Mesenchymal stem cell (in vitro differentiated cells and primary cell): ENCODE measurements at regions not wholly inside any gene's neighbourhood (a gene's known extent, or its start where the extent isn't known, plus 50 kb on each side); places are given as distances from the start of the nearest gene placed in this dataset.

Experiments used
- DNase-seq: peaks from one replicate; pipeline ENCODE4 v3.0.0-alpha.2; 2013
- H2AFZ ChIP-seq: one replicate; pipeline ENCODE4 v1.6.1; 2013; ENCODE audit warnings: low read depth, mild to moderate bottlenecking, control low read depth, inconsistent platforms, low read length, moderate library complexity
- H2AK5ac ChIP-seq: 2 replicates; pipeline ENCODE4 v1.6.1; 2013; ENCODE audit warnings: low read length, moderate library complexity, mild to moderate bottlenecking, inconsistent platforms; ENCODE audit not compliant: severe bottlenecking
- H2BK120ac ChIP-seq: one replicate; pipeline ENCODE4 v1.6.1; 2013; ENCODE audit warnings: low read depth, mild to moderate bottlenecking, inconsistent platforms, low read length, moderate library complexity
- H2BK12ac ChIP-seq, 2 experiments: one replicate each; pipeline ENCODE4 v1.6.1; 2013; ENCODE audit warnings: inconsistent platforms in 2 of 2, low read length in 2 of 2, mild to moderate bottlenecking in 2 of 2, moderate library complexity in 2 of 2, control low read depth in 1 of 2
- H2BK15ac ChIP-seq: one replicate; pipeline ENCODE4 v1.6.1; 2013; ENCODE audit warnings: mild to moderate bottlenecking, low read depth, inconsistent platforms; ENCODE audit not compliant: poor library complexity, severe bottlenecking
- H2BK5ac ChIP-seq: 2 replicates; pipeline ENCODE4 v1.6.1; 2013; ENCODE audit warnings: low read depth, mild to moderate bottlenecking, low read length, control low read depth, inconsistent platforms; ENCODE audit not compliant: poor library complexity, severe bottlenecking
- H3K14ac ChIP-seq, 2 experiments: one replicate each; pipeline ENCODE4 v1.6.1; 2013; ENCODE audit warnings: inconsistent platforms in 2 of 2, low read length in 2 of 2, control low read depth in 1 of 2, mild to moderate bottlenecking in 1 of 2, moderate library complexity in 1 of 2
- H3K18ac ChIP-seq, 2 experiments: one replicate each; pipeline ENCODE4 v1.6.1; 2013; ENCODE audit warnings: inconsistent platforms in 2 of 2, low read length in 2 of 2, control low read depth in 1 of 2, low read depth in 1 of 2, mild to moderate bottlenecking in 1 of 2
- H3K23ac ChIP-seq, 2 experiments: one replicate each; pipeline ENCODE4 v1.6.1; 2013; ENCODE audit warnings: inconsistent platforms in 2 of 2, low read length in 2 of 2, mild to moderate bottlenecking in 2 of 2, moderate library complexity in 2 of 2, control low read depth in 1 of 2
- H3K27ac ChIP-seq: 2 replicates; pipeline ENCODE4 v1.5.1; 2013; ENCODE audit warnings: mild to moderate bottlenecking, moderate library complexity, low read length, control low read depth, inconsistent platforms; ENCODE audit not compliant: poor library complexity, severe bottlenecking
- H3K27me3 ChIP-seq, 2 experiments: 2 replicates each; pipeline versions ENCODE4 v1.6.1 to v1.7.0; 2013; ENCODE audit warnings: low read length in 2 of 2, mild to moderate bottlenecking in 2 of 2, moderate library complexity in 2 of 2, control low read depth in 1 of 2, inconsistent platforms in 1 of 2; ENCODE audit not compliant: control insufficient read depth in 1 of 2, insufficient read depth in 1 of 2
- H3K36me3 ChIP-seq, 2 experiments: 2 replicates each; pipeline versions ENCODE4 v1.6.1 to v1.7.0; 2013; ENCODE audit warnings: low read length in 2 of 2, control low read depth in 1 of 2, inconsistent platforms in 1 of 2, low read depth in 1 of 2, mild to moderate bottlenecking in 1 of 2; ENCODE audit not compliant: insufficient read depth in 2 of 2, control insufficient read depth in 1 of 2
- H3K4ac ChIP-seq, 2 experiments: one replicate each; pipeline ENCODE4 v1.6.1; 2013; ENCODE audit warnings: inconsistent platforms in 2 of 2, low read length in 2 of 2, mild to moderate bottlenecking in 2 of 2, moderate library complexity in 2 of 2, control low read depth in 1 of 2, low read depth in 1 of 2
- H3K4me1 ChIP-seq: 2 replicates; pipeline ENCODE4 v1.6.1; 2013; ENCODE audit warnings: low read depth, low read length, control low read depth; ENCODE audit not compliant: control insufficient read depth, insufficient read depth
- H3K4me2 ChIP-seq: 2 replicates; pipeline ENCODE4 v1.6.1; 2013; ENCODE audit warnings: low read length, mild to moderate bottlenecking, inconsistent platforms; ENCODE audit not compliant: poor library complexity, severe bottlenecking
- H3K4me3 ChIP-seq, 2 experiments: 2 replicates each; pipeline versions ENCODE4 v1.5.1 to v1.7.0; 2013; ENCODE audit warnings: low read length in 2 of 2, mild to moderate bottlenecking in 2 of 2, control low read depth in 1 of 2, low read depth in 1 of 2; ENCODE audit not compliant: insufficient read depth in 1 of 2
- H3K79me1 ChIP-seq: replicated peaks from 2 replicates; pipeline ENCODE4 v1.6.1; 2013; ENCODE audit warnings: mild to moderate bottlenecking, control low read depth, low read length, inconsistent platforms; ENCODE audit not compliant: poor library complexity, severe bottlenecking
- H3K9ac ChIP-seq: 2 replicates; pipeline ENCODE4 v1.7.0; 2013; ENCODE audit warnings: mild to moderate bottlenecking, low read length, moderate library complexity
- H3K9me3 ChIP-seq: 2 replicates; pipeline ENCODE4 v1.7.0; 2013; ENCODE audit warnings: mild to moderate bottlenecking, low read length; ENCODE audit not compliant: control insufficient read depth
- H4K8ac ChIP-seq: one replicate; pipeline ENCODE4 v1.6.1; 2013; ENCODE audit warnings: inconsistent platforms, mild to moderate bottlenecking, low read length, moderate library complexity
- H4K91ac ChIP-seq: one replicate; pipeline ENCODE4 v1.6.1; 2013; ENCODE audit warnings: mild to moderate bottlenecking, low read length, inconsistent platforms
- WGBS: methylation state at CpG from one replicate; pipeline ENCODE4 v1.1.7; 2013; ENCODE audit warnings: mixed read lengths; 5-methylcytosine and 5-hydroxymethylcytosine counted together

DNA sequence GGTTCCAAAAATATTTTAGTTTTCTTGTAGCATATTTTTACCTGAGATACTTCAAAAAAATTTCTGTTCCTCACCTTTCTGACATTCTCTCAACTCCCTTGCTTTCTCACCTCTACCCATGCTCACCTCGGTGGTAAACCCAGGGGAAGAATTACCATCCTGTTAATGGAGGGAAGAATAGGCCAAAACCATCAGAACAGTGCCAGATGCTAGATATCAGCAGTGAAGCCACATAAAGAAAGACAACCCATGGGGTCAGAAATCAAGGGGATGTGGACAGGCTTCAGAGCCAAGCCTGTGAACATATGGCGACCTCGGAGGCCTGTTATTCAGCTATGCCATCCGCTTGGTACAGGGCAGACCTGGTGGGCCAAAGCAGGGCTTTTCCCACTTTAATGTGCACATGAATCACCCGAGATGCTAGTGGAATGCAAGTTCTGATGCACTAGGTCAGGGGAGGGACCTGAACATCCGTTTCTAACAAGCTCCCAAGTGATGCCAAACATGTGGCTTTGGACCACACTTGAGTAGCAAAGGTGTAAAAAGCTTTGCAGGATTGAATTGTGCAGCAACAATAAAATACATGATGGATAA is 125.5 kb downstream of the NPY start:
- Histone ChIP-seq H3K79me1 (no peaks in the 10 kb centered on the region), H3K9ac (no peak overlapping the region), H4K8ac (no peak overlapping the region), H3K4ac (no peak overlapping the region), H3K4me1 (no peaks in the 10 kb centered on the region), H2BK15ac (no peak overlapping the region), H3K27me3 (no peaks in the 10 kb centered on the region), H2AFZ (no peak overlapping the region), H4K91ac (no peak overlapping the region), H3K4me2 (no peak overlapping the region), H2AK5ac (no peak overlapping the region), H3K27ac (no peak overlapping the region), H3K23ac (no peak overlapping the region), H2BK5ac (no peak overlapping the region), H2BK12ac (no peak overlapping the region), H3K9me3 (peaks cover 15% of the 10 kb centered on the region), H3K36me3 (no peaks in the 10 kb centered on the region), H3K18ac (no peak overlapping the region), H2BK120ac (no peak overlapping the region), H3K14ac (no peak overlapping the region), H3K4me3 (no peak overlapping the region)
- DNase-seq, result no peak
- 82% methylated on average over 6 of the region's 6 CpGs for WGBS

DNA sequence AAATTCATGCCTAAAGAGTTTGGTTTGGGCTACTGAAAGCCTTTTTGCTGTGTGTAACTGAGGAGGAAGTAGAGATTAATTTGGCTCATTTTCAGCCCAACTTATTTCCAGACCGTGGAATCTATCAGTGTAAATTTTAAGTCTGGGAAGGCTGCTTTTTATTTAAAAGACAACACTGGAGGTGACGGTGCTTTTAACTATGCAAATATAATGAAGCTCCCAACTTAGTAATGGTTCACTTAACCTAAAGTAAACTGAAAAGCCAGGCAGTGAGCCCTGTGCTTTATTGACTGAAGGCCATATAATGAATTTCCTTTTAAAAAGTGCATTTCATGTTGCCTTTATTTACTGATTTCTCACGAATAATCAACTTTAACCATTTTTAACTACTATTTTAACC is 127.2 kb downstream of the NPY start:
- no peak overlapping the region for H3K4ac ChIP-seq
- H2BK5ac ChIP-seq, result no peak overlapping the region
- H2BK15ac ChIP-seq, result no peak overlapping the region
- H2AK5ac ChIP-seq, result no peak overlapping the region
- WGBS, result 64% methylated on average over 2 of the region's 3 CpGs
- H3K9ac ChIP-seq, result no peak overlapping the region
- no peak overlapping the region for H2AFZ ChIP-seq
- no peak overlapping the region for H3K4me2 ChIP-seq
- H4K8ac ChIP-seq, result no peak overlapping the region
- no peak overlapping the region for H3K18ac ChIP-seq
- H3K36me3 ChIP-seq, result no peaks in the 10 kb centered on the region
- no peak overlapping the region for H3K4me3 ChIP-seq
- no peak overlapping the region for H2BK120ac ChIP-seq
- no peak overlapping the region for H3K23ac ChIP-seq
- no peak overlapping the region for H2BK12ac ChIP-seq
- H3K4me1 ChIP-seq, result no peaks in the 10 kb centered on the region
- peaks cover 15% of the 10 kb centered on the region for H3K9me3 ChIP-seq
- no peak overlapping the region for H3K27ac ChIP-seq
- H3K79me1 ChIP-seq, result no peaks in the 10 kb centered on the region
- H3K27me3 ChIP-seq, result no peaks in the 10 kb centered on the region
- DNase-seq, result no peak
- H4K91ac ChIP-seq, result no peak overlapping the region
- no peak overlapping the region for H3K14ac ChIP-seq

- H3K18ac ChIP-seq, result no peak overlapping the region
- no peak overlapping the region for H3K9ac ChIP-seq
- H2BK12ac ChIP-seq, result no peak overlapping the region
Measured at GRCh38 chr7:24417526-24418120, 133.6 kb downstream of the NPY start.

GRCh38 chr7:24419077-24419476 is 135.1 kb downstream of the NPY start:
- Histone ChIP-seq H2BK12ac (no peak overlapping the region), H4K8ac (no peak overlapping the region), H2AFZ (no peak overlapping the region), H2AK5ac (no peak overlapping the region), H3K4me1 (no peaks in the 10 kb centered on the region), H3K4me2 (no peak overlapping the region), H3K27me3 (no peaks in the 10 kb centered on the region), H3K9me3 (peaks cover 4% of the 10 kb centered on the region), H2BK5ac (no peak overlapping the region), H3K23ac (no peak overlapping the region), H3K4ac (no peak overlapping the region), H3K4me3 (no peak overlapping the region), H3K36me3 (no peaks in the 10 kb centered on the region), H3K14ac (no peak overlapping the region), H3K18ac (no peak overlapping the region), H3K9ac (no peak overlapping the region), H2BK15ac (no peak overlapping the region), H3K27ac (no peak overlapping the region), H3K79me1 (no peaks in the 10 kb centered on the region), H4K91ac (no peak overlapping the region), H2BK120ac (no peak overlapping the region)
- WGBS, result 80% methylated on average over 1 of the region's 2 CpGs
- peak; percentile 3 for DNase-seq

More at GRCh38 chr7:24417526-24418120, 133.6 kb downstream of the NPY start:
- Histone ChIP-seq H3K4me2 (no peak overlapping the region), H2BK15ac (no peak overlapping the region), H3K4me1 (no peaks in the 10 kb centered on the region), H4K8ac (no peak overlapping the region), H3K14ac (no peak overlapping the region), H2BK120ac (no peak overlapping the region), H3K27me3 (no peaks in the 10 kb centered on the region), H3K4ac (no peak overlapping the region), H3K23ac (no peak overlapping the region), H2AFZ (no peak overlapping the region), H3K27ac (no peak overlapping the region), H2BK5ac (no peak overlapping the region), H3K9me3 (peaks cover 15% of the 10 kb centered on the region), H3K79me1 (no peaks in the 10 kb centered on the region), H4K91ac (no peak overlapping the region), H3K4me3 (no peak overlapping the region), H2AK5ac (no peak overlapping the region), H3K36me3 (no peaks in the 10 kb centered on the region)
- DNase-seq, result no peak
- WGBS, result 77% methylated on average over 7 of the region's 7 CpGs
